Right lobe of liver (tissue), 6 donors: ENCODE measurements at regions not wholly inside any gene's neighbourhood (a gene's known extent, or its start where the extent isn't known, plus 50 kb on each side); places are given as distances from the start of the nearest gene placed in this dataset.

ENCODE experiments used
- ATAC-seq, 4 donors: fragments of 200-7000 bp; cut with Tn5 transposase; one replicate each; pipeline ENCODE4 v1.9.1; 2020; ENCODE audit warnings: mild to moderate bottlenecking in 4 of 4, moderate library complexity in 4 of 4
- DNase-seq, 3 donors: peaks; one replicate each; pipeline ENCODE4 v3.0.0-alpha.2; 2020
- H3K27ac ChIP-seq, 3 donors: fragments of 200-600 bp; one replicate each; pipeline ENCODE4 v1.8.0; 2022
- H3K27me3 ChIP-seq, 2 donors: fragments of 200-600 bp; one replicate each; pipeline ENCODE4 v1.8.0; 2022
- H3K36me3 ChIP-seq, 4 donors: fragments of 200-600 bp; sonication (generic) in 1 of 4; one replicate each; pipeline versions ENCODE4 v1.5.1 to v1.8.0; 2017 to 2022; ENCODE audit warnings: control low read depth in 1 of 4
- H3K4me1 ChIP-seq, 4 donors: fragments of 200-600 bp; sonication (generic) in 1 of 4; one replicate each; pipeline versions ENCODE4 v1.5.1 to v1.8.0; 2017 to 2022; ENCODE audit warnings: control low read depth in 1 of 4
- H3K4me3 ChIP-seq, 3 donors: fragments of 200-600 bp; one replicate each; pipeline ENCODE4 v1.8.0; 2022
- H3K9me3 ChIP-seq, 4 donors: fragments of 200-600 bp; sonication (generic) in 1 of 4; one replicate each; pipeline versions ENCODE4 v1.5.1 to v1.8.0; 2017 to 2022; ENCODE audit warnings: control low read depth in 1 of 4
- CTCF ChIP-seq, 4 donors: fragments of 200-600 bp in 3 of 4; fragments of 450-650 bp in 1 of 4; IDR thresholded peaks; one replicate each; pipeline versions ENCODE4 v1.5.1 to v1.8.0; 2016 to 2022; ENCODE audit warnings: antibody characterized with exemption in 4 of 4, mild to moderate bottlenecking in 2 of 4
- POLR2A ChIP-seq: fragments of 450-650 bp; IDR thresholded peaks from one replicate; pipeline ENCODE4 v1.6.1; 2017; ENCODE audit warnings: antibody characterized with exemption, mild to moderate bottlenecking
- WGBS: methylation state at CpG from one replicate; pipeline ENCODE4 v1.1.6; 2018; ENCODE audit warnings: low coverage, low lambda C conversion rate; ENCODE audit not compliant: insufficient coverage; ENCODE audit errors: missing lambda C conversion rate; 5-methylcytosine and 5-hydroxymethylcytosine counted together
- intact Hi-C, 2 donors: fragments of 100-400 bp; cut with DNase I; formaldehyde crosslinking; loops; one replicate each; pipeline versions ENCODE4 v1.11.2 to v1.14.1; 2022
- donor health status: DM: no; HTN: yes; CAD: no.
- donor health status: DM: no; HTN: no; CAD: no.
- donor health status: DM: no; HTN: no; CAD: no.
- donor health status: DM: no; HTN: yes; CAD: no.
- donor health status: DM: no; HTN: yes; CAD: no.

GRCh38 chr6:139891471-139891870 is 517.0 kb upstream of the CITED2 start:
- Histone ChIP-seq H3K27ac (no peak overlapping the region), H3K27me3 (no peaks in the 10 kb centered on the region), H3K4me3 (no peak overlapping the region), H3K4me1 (peaks cover 0 to 10% (median 0%) of the 10 kb centered on the region in 4 donors), H3K9me3 (no peaks in the 10 kb centered on the region), H3K36me3 (no peaks in the 10 kb centered on the region)
- no peak for DNase-seq
- TF ChIP-seq POLR2A: no peak
- no peak for TF ChIP-seq CTCF (IDR thresholded peaks at IDR 0.05)
- intact Hi-C loops: no loop called here
- no peak for ATAC-seq
- WGBS: 85% methylated on average over 4 of the region's 4 CpGs

- TF ChIP-seq CTCF (IDR thresholded peaks at IDR 0.05) (no peak), POLR2A (no peak)
- WGBS: 94% methylated on average over 2 of the region's 3 CpGs
- H3K36me3 ChIP-seq: no peaks in the 10 kb centered on the region
- DNase-seq (no peak), ATAC-seq (no peak)
- H3K9me3 ChIP-seq: no peaks in the 10 kb centered on the region
- intact Hi-C loops: no loop called here
- peaks cover 0 to 10% (median 0%) of the 10 kb centered on the region in 4 donors for H3K4me1 ChIP-seq
- no peak overlapping the region for H3K4me3 ChIP-seq
- no peak overlapping the region for H3K27ac ChIP-seq
- no peaks in the 10 kb centered on the region for H3K27me3 ChIP-seq
Measured at GRCh38 chr6:139888681-139889122, 514.3 kb upstream of the CITED2 start.

- Histone ChIP-seq H3K9me3 (no peaks in the 10 kb centered on the region), H3K4me1 (peaks cover 0 to 16% (median 0%) of the 10 kb centered on the region in 4 donors), H3K27ac (no peak overlapping the region), H3K27me3 (no peaks in the 10 kb centered on the region), H3K36me3 (no peaks in the 10 kb centered on the region), H3K4me3 (no peak overlapping the region)
- ATAC-seq (peak in 1 of 4 donors; percentile 46), DNase-seq (no peak)
- WGBS: 93% methylated on average over 3 of the region's 3 CpGs
- intact Hi-C loops: no loop called here
- no peak for TF ChIP-seq POLR2A
- no peak for TF ChIP-seq CTCF (IDR thresholded peaks at IDR 0.05)
Measured at GRCh38 chr6:139887275-139887674, 512.8 kb upstream of the CITED2 start.

GRCh38 chr6:139886396-139886795 is 511.9 kb upstream of the CITED2 start:
- no peaks in the 10 kb centered on the region for H3K36me3 ChIP-seq
- H3K4me3 ChIP-seq: no peak overlapping the region
- H3K9me3 ChIP-seq: no peaks in the 10 kb centered on the region
- TF ChIP-seq CTCF (IDR thresholded peaks at IDR 0.05) (no peak), POLR2A (no peak)
- H3K4me1 ChIP-seq: peaks cover 0 to 16% (median 0%) of the 10 kb centered on the region in 4 donors
- no peaks in the 10 kb centered on the region for H3K27me3 ChIP-seq
- no peak overlapping the region for H3K27ac ChIP-seq
- DNase-seq (no peak), ATAC-seq (no peak)
- whole genome bisulfite sequencing: 82% methylated on average over 6 of the region's 6 CpGs
- intact Hi-C loops: no loop called here

GRCh38 chr6:139885909-139886308 is 511.5 kb upstream of the CITED2 start:
- Histone ChIP-seq H3K36me3 (no peaks in the 10 kb centered on the region), H3K27ac (no peak overlapping the region), H3K27me3 (no peaks in the 10 kb centered on the region), H3K4me1 (peaks cover 0 to 16% (median 0%) of the 10 kb centered on the region in 4 donors), H3K9me3 (no peaks in the 10 kb centered on the region), H3K4me3 (no peak overlapping the region)
- WGBS: 18% methylated on average over 1 of the region's 1 CpG
- no peak for DNase-seq
- no peak for ATAC-seq
- intact Hi-C loops: no loop called here
- no peak for TF ChIP-seq CTCF (IDR thresholded peaks at IDR 0.05)
- TF ChIP-seq POLR2A: no peak
